ENCODE measurements at regions not wholly inside any gene's neighbourhood (a gene's known extent, or its start where the extent isn't known, plus 50 kb on each side); places are given as distances from the start of the nearest gene placed in this dataset.

DNA sequence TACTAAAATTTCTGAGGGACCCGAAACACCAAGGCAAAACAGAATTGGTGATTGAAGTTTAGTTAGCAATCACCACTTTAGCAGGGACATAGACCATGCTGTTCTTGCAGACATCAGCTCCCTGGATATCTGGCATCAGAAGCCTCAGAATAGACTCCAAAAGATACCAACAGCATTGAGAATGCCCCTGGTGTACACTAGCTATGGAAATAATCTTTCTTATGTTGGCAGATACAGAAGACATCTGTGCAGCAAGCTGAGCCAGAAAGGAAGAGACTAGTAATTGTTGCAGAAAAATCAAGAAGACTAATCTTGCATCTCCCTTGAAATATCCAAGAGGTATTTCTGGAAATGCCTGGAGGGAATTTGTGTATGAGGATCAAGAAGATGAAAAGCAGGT is 521.6 kb downstream of the TRHDE start:
- H3K4me1 ChIP-seq, result no peaks in the 10 kb centered on the region
- 82 to 96% methylated on average over 1 of the region's 1 CpG for WGBS, 2 donors
- peaks cover 0 to 2% (median 0%) of the 10 kb centered on the region in 4 donors for H3K9me3 ChIP-seq
- no peak for TF ChIP-seq POLR2A (IDR thresholded peaks at IDR 0.05)
- TF ChIP-seq, protein P1, sequence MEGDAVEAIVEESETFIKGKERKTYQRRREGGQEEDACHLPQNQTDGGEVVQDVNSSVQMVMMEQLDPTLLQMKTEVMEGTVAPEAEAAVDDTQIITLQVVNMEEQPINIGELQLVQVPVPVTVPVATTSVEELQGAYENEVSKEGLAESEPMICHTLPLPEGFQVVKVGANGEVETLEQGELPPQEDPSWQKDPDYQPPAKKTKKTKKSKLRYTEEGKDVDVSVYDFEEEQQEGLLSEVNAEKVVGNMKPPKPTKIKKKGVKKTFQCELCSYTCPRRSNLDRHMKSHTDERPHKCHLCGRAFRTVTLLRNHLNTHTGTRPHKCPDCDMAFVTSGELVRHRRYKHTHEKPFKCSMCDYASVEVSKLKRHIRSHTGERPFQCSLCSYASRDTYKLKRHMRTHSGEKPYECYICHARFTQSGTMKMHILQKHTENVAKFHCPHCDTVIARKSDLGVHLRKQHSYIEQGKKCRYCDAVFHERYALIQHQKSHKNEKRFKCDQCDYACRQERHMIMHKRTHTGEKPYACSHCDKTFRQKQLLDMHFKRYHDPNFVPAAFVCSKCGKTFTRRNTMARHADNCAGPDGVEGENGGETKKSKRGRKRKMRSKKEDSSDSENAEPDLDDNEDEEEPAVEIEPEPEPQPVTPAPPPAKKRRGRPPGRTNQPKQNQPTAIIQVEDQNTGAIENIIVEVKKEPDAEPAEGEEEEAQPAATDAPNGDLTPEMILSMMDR (IDR thresholded peaks at IDR 0.05), result no peak
- no peaks in the 10 kb centered on the region for H3K36me3 ChIP-seq
- no peak overlapping the region for H3K4me3 ChIP-seq
- H3K27ac ChIP-seq, result no peak overlapping the region
- ATAC-seq (ENCODE audit: low FRiP score in 2 of 2) (no peak), DNase-seq (no peak)
- H3K27me3 ChIP-seq, result no peaks in the 10 kb centered on the region

DNA sequence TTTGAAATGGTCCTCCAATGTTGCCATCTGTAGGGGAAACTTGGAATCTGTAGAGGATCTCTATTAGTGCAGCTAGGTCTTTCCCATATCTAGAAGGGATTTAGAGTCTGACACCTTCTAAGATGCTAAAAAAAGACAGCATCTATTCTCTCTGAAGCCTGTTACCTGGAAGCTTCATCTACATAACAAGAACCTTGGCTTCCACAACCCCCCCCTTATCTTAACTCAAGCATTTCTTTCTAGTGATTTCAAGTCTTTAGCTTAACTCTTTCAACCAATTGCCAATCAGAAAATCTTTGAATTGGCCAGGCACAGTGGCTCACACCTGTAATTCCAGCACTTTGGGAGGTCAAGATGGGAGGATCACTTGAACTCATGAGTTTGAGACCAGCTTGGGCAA is 543.3 kb downstream of the TRHDE start:
- Histone ChIP-seq H3K27ac (no peak overlapping the region), H3K4me3 (no peak overlapping the region), H3K9me3 (peaks cover 0 to 23% (median 9%) of the 10 kb centered on the region in 4 donors), H3K27me3 (no peaks in the 10 kb centered on the region), H3K4me1 (no peaks in the 10 kb centered on the region), H3K36me3 (no peaks in the 10 kb centered on the region)
- no peak for DNase-seq
- TF ChIP-seq POLR2AphosphoS5 (IDR thresholded peaks at IDR 0.05) (no peak), POLR2A (IDR thresholded peaks at IDR 0.05) (no peak), EP300 (IDR thresholded peaks at IDR 0.05) (no peak)
- TF ChIP-seq, protein P1 (IDR thresholded peaks at IDR 0.05), result no peak
- ATAC-seq (ENCODE audit: low FRiP score in 2 of 2), result no peak

DNA sequence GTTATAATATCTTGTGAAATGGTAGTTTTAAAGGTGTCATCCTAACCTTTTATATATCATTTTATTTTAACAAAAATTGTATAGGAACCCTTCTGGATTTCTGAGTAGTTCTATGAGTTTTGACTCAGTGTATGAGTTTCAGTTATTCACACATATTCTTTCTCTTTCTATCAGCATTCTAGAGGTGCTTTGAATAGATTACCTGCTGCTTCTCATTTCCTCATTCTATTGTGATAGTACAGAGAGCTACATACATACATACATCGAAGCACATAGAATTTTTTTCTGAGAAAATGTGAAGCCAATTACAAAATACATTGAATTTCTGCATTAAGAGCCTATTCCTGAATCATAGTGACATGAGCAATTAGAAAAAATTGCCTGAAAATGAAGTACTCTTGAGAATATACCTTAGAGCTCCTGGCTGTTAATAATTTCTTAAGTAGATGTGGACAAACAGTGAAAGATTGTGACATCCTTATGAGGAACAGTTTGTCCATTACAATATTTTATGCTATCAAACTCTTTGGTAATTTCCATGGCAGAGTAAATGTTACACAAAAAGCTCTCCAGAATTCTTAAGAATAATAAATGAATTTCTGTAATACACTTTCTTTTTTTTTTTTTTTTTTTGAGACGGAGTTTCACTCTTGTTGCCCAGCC is 556.6 kb downstream of the TRHDE start:
- DNase-seq, result no peak
- TF ChIP-seq POLR2AphosphoS5 (IDR thresholded peaks at IDR 0.05) (no peak), EP300 (IDR thresholded peaks at IDR 0.05) (peak in 1 of 4 donors; percentile 67), POLR2A (IDR thresholded peaks at IDR 0.05) (no peak)
- Histone ChIP-seq H3K4me1 (peaks cover 0 to 3% (median 0%) of the 10 kb centered on the region in 4 donors), H3K4me3 (no peak overlapping the region), H3K27me3 (no peaks in the 10 kb centered on the region), H3K9me3 (no peaks in the 10 kb centered on the region), H3K36me3 (no peaks in the 10 kb centered on the region), H3K27ac (peak overlapping the region in 2 of 4 donors; percentile 52 to 58)
- ATAC-seq (ENCODE audit: low FRiP score in 2 of 2), result peak in 1 of 2 donors; percentile 34
- 63 to 79% methylated on average over 2 of the region's 2 CpGs for WGBS, 2 donors

DNA sequence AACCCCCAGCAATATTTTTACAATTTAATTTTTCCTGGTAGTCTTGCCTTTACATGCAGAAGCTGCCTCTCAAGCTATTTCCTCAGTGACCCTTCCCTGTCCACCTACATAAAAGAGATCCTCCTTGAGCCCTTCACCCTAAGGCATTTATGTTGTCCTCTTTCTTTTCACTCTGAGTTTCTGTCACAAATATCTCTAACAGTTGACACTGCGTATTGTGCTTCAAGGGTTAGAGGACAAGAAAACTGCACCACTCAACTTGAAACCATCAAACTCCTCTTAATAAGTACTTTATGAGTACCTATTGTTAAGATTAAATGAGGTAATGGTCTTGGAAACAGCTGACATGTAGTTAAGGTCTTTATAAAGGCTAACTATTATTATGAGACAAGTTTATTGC is 557.7 kb downstream of the TRHDE start:
- Histone ChIP-seq H3K4me3 (no peak overlapping the region), H3K4me1 (peaks cover 0 to 3% (median 0%) of the 10 kb centered on the region in 4 donors), H3K27ac (peak overlapping the region in 1 of 4 donors; percentile 52), H3K27me3 (no peaks in the 10 kb centered on the region), H3K36me3 (no peaks in the 10 kb centered on the region), H3K9me3 (no peaks in the 10 kb centered on the region)
- TF ChIP-seq EP300 (IDR thresholded peaks at IDR 0.05) (no peak), POLR2AphosphoS5 (IDR thresholded peaks at IDR 0.05) (no peak), POLR2A (IDR thresholded peaks at IDR 0.05) (no peak)
- TF ChIP-seq, protein P1 (IDR thresholded peaks at IDR 0.05), result no peak
- DNase-seq (no peak), ATAC-seq (ENCODE audit: low FRiP score in 2 of 2) (no peak)
- 61 to 84% methylated on average over 1 of the region's 1 CpG for WGBS, 2 donors

DNA sequence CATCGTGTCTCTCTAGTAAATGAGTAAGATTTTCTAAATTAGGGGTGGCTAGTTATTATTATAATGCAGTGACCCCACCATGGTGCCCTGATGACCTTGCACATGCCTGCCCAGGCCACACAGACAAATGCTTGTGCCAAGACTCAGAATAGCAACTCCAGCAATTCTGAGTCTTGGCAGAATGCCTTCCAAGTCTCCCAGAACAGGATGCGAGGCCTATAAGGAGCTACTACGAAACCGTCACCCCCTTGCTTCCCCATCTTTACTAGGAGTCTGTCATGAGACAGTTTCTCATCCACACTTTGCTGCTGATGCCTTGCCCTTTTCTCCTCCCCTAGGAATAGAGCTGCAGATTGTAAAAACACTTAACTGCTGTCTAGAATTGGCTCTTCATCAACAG is 559.9 kb downstream of the TRHDE start:
- H3K9me3 ChIP-seq, result no peaks in the 10 kb centered on the region
- WGBS, 2 donors, result 63 to 78% methylated on average over 4 of the region's 4 CpGs
- no peak for DNase-seq

More for the DNA sequence above, 559.9 kb downstream of the TRHDE start:
- Histone ChIP-seq H3K27ac (no peak overlapping the region), H3K4me1 (peaks cover 0 to 3% (median 0%) of the 10 kb centered on the region in 4 donors), H3K36me3 (no peaks in the 10 kb centered on the region), H3K4me3 (no peak overlapping the region), H3K27me3 (no peaks in the 10 kb centered on the region)
- TF ChIP-seq POLR2A (IDR thresholded peaks at IDR 0.05) (no peak), EP300 (IDR thresholded peaks at IDR 0.05) (no peak)
- TF ChIP-seq, protein P1 (IDR thresholded peaks at IDR 0.05), result no peak
- ATAC-seq (ENCODE audit: low FRiP score in 2 of 2), result no peak
